SK-N-SH treated with all-trans-retinoic acid at 6 μM for 48 hours (cell line): ENCODE measurements at regions not wholly inside any gene's neighbourhood (a gene's known extent, or its start where the extent isn't known, plus 50 kb on each side); places are given as distances from the start of the nearest gene placed in this dataset.

Experiments used
- ATAC-seq: fragments of 200-7000 bp; cut with Tn5 transposase; 3 replicates; pipeline ENCODE4 v1.9.1; 2020; ENCODE audit warnings: mild to moderate bottlenecking, moderate library complexity
- ARNTL ChIP-seq: fragments of 450-650 bp; formaldehyde crosslinking; IDR thresholded peaks from 2 replicates; pipeline ENCODE4 v1.5.0; 2020; ENCODE audit warnings: low read depth, mild to moderate bottlenecking, moderate library complexity, borderline replicate concordance
- BACH2 ChIP-seq: fragments of 250-450 bp; sonication (Bioruptor Pico); IDR thresholded peaks from 2 replicates; pipeline ENCODE4 v1.9.0; 2021; ENCODE audit warnings: mild to moderate bottlenecking, borderline replicate concordance
- CREB5 ChIP-seq: fragments of 250-450 bp; sonication (Bioruptor Pico); IDR thresholded peaks from 2 replicates; pipeline ENCODE4 v1.5.1; 2020; ENCODE audit warnings: low read depth, mild to moderate bottlenecking, moderate library complexity
- CSDC2 ChIP-seq: fragments of 250-450 bp; sonication (Bioruptor Pico); IDR thresholded peaks from 2 replicates; pipeline ENCODE4 v1.5.0; 2020; ENCODE audit warnings: mild to moderate bottlenecking, moderate library complexity
- CSRNP3 ChIP-seq: fragments of 250-450 bp; sonication (Bioruptor Pico); IDR thresholded peaks from 2 replicates; pipeline ENCODE4 v1.5.1; 2021; ENCODE audit warnings: mild to moderate bottlenecking, moderate library complexity
- GLIS3 ChIP-seq: fragments of 250-450 bp; sonication (Bioruptor Pico); IDR thresholded peaks from 2 replicates; pipeline ENCODE4 v1.5.0; 2020; ENCODE audit warnings: mild to moderate bottlenecking, moderate library complexity
- ISL1 ChIP-seq: fragments of 250-450 bp; sonication (Bioruptor Pico); IDR thresholded peaks from 2 replicates; pipeline ENCODE4 v2.1.2; 2022; ENCODE audit warnings: mild to moderate bottlenecking, moderate library complexity
- OSR1 ChIP-seq: fragments of 250-450 bp; sonication (Bioruptor Pico); IDR thresholded peaks from 2 replicates; pipeline ENCODE4 v1.8.0; 2022; ENCODE audit warnings: moderate library complexity, mild to moderate bottlenecking, inconsistent platforms
- POU6F1 ChIP-seq: fragments of 250-450 bp; sonication (Bioruptor Pico); IDR thresholded peaks from 2 replicates; pipeline ENCODE4 v1.8.0; 2021; ENCODE audit warnings: low read depth, mild to moderate bottlenecking, moderate library complexity, borderline replicate concordance
- PPARA ChIP-seq: fragments of 250-450 bp; sonication (Bioruptor Pico); IDR thresholded peaks from 2 replicates; pipeline ENCODE4 v1.5.0; 2020; ENCODE audit warnings: mild to moderate bottlenecking, borderline replicate concordance
- RARB ChIP-seq: fragments of 250-450 bp; sonication (Bioruptor Pico); IDR thresholded peaks from 2 replicates; pipeline ENCODE4 v1.8.0; 2021; ENCODE audit warnings: mild to moderate bottlenecking, moderate library complexity
- TCF4 ChIP-seq: fragments of 250-450 bp; sonication (Bioruptor Pico); IDR thresholded peaks from 2 replicates; pipeline ENCODE4 v1.8.0; 2021; ENCODE audit warnings: mild to moderate bottlenecking, moderate library complexity, borderline replicate concordance
- ZC3H10 ChIP-seq: fragments of 250-450 bp; sonication (Bioruptor Pico); IDR thresholded peaks from 2 replicates; pipeline ENCODE4 v1.5.1; 2021; ENCODE audit warnings: mild to moderate bottlenecking, moderate library complexity
- ZFP3 ChIP-seq: fragments of 250-450 bp; sonication (Bioruptor Pico); IDR thresholded peaks from 2 replicates; pipeline ENCODE4 v1.5.0; 2020; ENCODE audit warnings: mild to moderate bottlenecking, moderate library complexity
- ZFP30 ChIP-seq: fragments of 450-650 bp; formaldehyde crosslinking; IDR thresholded peaks from 2 replicates; pipeline ENCODE4 v1.5.0; 2022; ENCODE audit warnings: mild to moderate bottlenecking, moderate library complexity
- ZNF565 ChIP-seq: fragments of 450-650 bp; formaldehyde crosslinking; conservative IDR thresholded peaks from 2 replicates; pipeline ENCODE4 v1.5.0; 2020; ENCODE audit warnings: low read depth, mild to moderate bottlenecking, moderate library complexity
- ZNF70 ChIP-seq: fragments of 450-650 bp; formaldehyde crosslinking; IDR thresholded peaks from 2 replicates; pipeline ENCODE4 v1.5.0; 2020; ENCODE audit warnings: mild to moderate bottlenecking, moderate library complexity
- ZNF8 ChIP-seq: fragments of 450-650 bp; formaldehyde crosslinking; IDR thresholded peaks from 2 replicates; pipeline ENCODE4 v1.5.0; 2020; ENCODE audit warnings: mild to moderate bottlenecking, moderate library complexity
- TF ChIP-seq, protein P1 (sequence below): fragments of 250-450 bp; sonication (Bioruptor Pico); IDR thresholded peaks from 2 replicates; pipeline ENCODE4 v1.5.0; 2020; ENCODE audit warnings: mild to moderate bottlenecking, moderate library complexity

DNA sequence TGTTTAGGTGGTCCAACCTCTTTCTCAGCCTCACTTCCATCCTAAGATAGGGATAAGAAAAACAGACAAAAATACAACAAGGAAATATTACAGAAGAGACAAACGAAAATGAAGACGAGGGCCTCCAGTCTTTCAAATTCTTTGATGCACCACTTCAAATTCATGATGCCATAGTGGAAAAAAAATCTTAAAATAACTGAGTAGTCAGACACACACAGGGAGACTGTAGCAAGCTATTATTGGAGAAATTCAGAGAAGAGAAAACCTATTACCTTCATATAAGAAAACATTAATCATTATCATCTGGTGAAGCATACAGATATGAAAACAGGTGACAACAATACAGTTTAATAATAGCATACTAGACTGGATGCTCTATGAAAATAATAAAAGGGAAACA is 548.2 kb downstream of the KCTD12 start:
- ATAC-seq: no peak
- no peak for TF ChIP-seq RARB

DNA sequence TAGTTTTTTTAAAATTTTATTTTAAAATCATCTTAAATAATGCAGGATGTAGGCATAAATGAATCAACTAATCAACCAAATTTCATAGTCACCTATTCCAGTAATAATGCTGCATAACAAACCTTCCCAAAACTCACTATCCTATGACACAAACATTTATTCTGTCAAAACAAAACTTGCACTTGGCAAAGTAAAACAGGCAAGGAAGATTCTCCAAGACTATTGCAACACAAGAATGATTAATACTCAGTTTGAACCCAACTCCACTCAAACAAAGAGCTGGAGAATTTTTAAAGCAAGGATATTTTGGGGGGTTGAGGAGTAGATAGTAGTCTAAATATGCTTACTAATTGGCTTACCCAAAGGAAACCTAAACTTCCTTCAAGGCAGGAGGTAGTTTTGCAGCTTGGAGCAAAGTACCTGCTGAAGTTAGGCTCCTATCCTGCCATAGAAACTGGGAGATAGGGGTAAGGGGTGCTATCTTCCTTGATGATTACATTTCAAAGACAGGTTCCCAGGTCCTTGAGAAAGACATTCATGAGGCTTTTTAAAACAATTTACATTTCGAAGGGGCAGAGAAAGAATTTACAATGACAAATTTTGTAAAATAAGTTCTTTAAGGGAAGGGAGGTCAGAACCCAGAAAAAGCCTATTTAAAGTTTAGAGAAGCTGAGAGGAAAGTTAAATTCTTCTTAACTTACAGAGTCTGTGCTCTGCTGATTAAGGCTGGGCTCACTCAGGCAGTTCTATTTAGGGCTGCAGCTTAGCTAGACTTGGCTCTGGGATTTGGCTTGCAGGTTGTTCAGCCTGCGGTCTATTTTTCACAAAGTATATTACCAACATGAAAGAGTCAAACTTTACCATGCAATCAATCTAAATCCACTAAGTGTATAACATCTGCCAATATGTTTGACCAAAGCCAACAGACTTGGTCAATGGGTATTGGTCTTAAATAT is 549.0 kb downstream of the KCTD12 start:
- TF ChIP-seq CREB5: no peak
- no peak for TF ChIP-seq ZNF70
- TF ChIP-seq CSDC2 (CRISPR knock-in tag): no peak
- no peak for TF ChIP-seq RARB
- TF ChIP-seq, protein P1, sequence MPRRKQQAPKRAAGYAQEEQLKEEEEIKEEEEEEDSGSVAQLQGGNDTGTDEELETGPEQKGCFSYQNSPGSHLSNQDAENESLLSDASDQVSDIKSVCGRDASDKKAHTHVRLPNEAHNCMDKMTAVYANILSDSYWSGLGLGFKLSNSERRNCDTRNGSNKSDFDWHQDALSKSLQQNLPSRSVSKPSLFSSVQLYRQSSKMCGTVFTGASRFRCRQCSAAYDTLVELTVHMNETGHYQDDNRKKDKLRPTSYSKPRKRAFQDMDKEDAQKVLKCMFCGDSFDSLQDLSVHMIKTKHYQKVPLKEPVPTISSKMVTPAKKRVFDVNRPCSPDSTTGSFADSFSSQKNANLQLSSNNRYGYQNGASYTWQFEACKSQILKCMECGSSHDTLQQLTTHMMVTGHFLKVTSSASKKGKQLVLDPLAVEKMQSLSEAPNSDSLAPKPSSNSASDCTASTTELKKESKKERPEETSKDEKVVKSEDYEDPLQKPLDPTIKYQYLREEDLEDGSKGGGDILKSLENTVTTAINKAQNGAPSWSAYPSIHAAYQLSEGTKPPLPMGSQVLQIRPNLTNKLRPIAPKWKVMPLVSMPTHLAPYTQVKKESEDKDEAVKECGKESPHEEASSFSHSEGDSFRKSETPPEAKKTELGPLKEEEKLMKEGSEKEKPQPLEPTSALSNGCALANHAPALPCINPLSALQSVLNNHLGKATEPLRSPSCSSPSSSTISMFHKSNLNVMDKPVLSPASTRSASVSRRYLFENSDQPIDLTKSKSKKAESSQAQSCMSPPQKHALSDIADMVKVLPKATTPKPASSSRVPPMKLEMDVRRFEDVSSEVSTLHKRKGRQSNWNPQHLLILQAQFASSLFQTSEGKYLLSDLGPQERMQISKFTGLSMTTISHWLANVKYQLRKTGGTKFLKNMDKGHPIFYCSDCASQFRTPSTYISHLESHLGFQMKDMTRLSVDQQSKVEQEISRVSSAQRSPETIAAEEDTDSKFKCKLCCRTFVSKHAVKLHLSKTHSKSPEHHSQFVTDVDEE (CRISPR knock-in tag): no peak
- TF ChIP-seq ZFP3 (CRISPR knock-in tag): no peak
- TF ChIP-seq, all 23 proteins: peak for 0
- ATAC-seq: no peak

DNA sequence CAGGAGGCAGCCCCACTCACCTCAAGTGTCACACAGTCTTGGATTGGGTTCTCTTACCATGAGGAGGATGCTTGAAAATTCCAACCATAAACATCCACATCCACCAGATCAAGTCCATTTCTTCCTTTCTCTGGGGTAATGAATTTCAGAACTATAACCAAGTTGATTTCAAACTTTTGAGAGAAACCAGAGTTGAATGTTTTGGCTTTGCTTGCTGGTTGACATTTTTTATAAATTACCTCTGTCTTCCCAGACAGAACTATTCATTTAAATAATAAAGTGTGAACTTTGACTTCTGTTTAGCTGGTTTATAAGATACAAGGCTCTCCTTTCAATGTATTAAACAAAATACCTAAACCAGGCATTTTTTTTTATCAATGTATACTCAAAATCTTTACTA is 550.7 kb downstream of the KCTD12 start:
- no peak for ATAC-seq
- TF ChIP-seq RARB (no peak), ZFP30 (CRISPR knock-in tag) (no peak), POU6F1 (CRISPR knock-in tag) (no peak), ZNF8 (CRISPR knock-in tag) (no peak), ZNF70 (no peak), OSR1 (no peak), GLIS3 (CRISPR knock-in tag) (no peak)

GRCh38 chr13:76331943-76332712 is 554.1 kb downstream of the KCTD12 start:
- TF ChIP-seq TCF4: no peak
- TF ChIP-seq CREB5: no peak
- no peak for TF ChIP-seq POU6F1 (CRISPR knock-in tag)
- no peak for TF ChIP-seq ZFP3 (CRISPR knock-in tag)
- no peak for TF ChIP-seq BACH2 (CRISPR knock-in tag)
- no peak for TF ChIP-seq OSR1
- no peak for TF ChIP-seq ISL1 (CRISPR knock-in tag)
- TF ChIP-seq CSRNP3 (CRISPR knock-in tag): no peak
- TF ChIP-seq PPARA (CRISPR knock-in tag): no peak
- no peak for TF ChIP-seq CSDC2 (CRISPR knock-in tag)
- no peak for TF ChIP-seq ZNF565 (CRISPR knock-in tag)
- TF ChIP-seq GLIS3 (CRISPR knock-in tag): no peak
- TF ChIP-seq, protein P1 (CRISPR knock-in tag): no peak
- TF ChIP-seq ZC3H10: no peak
- TF ChIP-seq ARNTL (CRISPR knock-in tag): no peak
- no peak for TF ChIP-seq ZNF8 (CRISPR knock-in tag)
- no peak for ATAC-seq
